Nephron progenitor cell (in vitro differentiated cells): ENCODE measurements at regions not wholly inside any gene's neighbourhood (a gene's known extent, or its start where the extent isn't known, plus 50 kb on each side); places are given as distances from the start of the nearest gene placed in this dataset.
A peak's percentile ranks its signal among the peaks of the same experiment; 100 is the strongest.

Source experiments
- DNase-seq: peaks from one replicate; pipeline ENCODE4 v3.0.0; 2021
- H3K27ac Mint-ChIP-seq: 2 replicates; pipeline ENCODE4 v1.8.0; 2021; ENCODE audit warnings: mild to moderate bottlenecking, moderate library complexity, mixed read lengths
- H3K27me3 Mint-ChIP-seq: 2 replicates; pipeline ENCODE4 v1.8.0; 2021; ENCODE audit warnings: mild to moderate bottlenecking, low read depth, mixed read lengths; ENCODE audit not compliant: poor library complexity
- H3K36me3 Mint-ChIP-seq: 2 replicates; pipeline ENCODE4 v1.8.0; 2021; ENCODE audit warnings: low read depth, mixed read lengths
- H3K4me1 Mint-ChIP-seq: 2 replicates; pipeline ENCODE4 v1.8.0; 2021; ENCODE audit warnings: mixed read lengths
- H3K4me3 Mint-ChIP-seq: 2 replicates; pipeline ENCODE4 v1.8.0; 2021; ENCODE audit warnings: mild to moderate bottlenecking, moderate library complexity, mixed read lengths
- H3K9me3 Mint-ChIP-seq: 2 replicates; pipeline ENCODE4 v1.8.0; 2021; ENCODE audit warnings: mild to moderate bottlenecking, moderate library complexity, mixed read lengths
- TF ChIP-seq, protein P1 (sequence below): fragments of 200-600 bp; sonication (generic); IDR thresholded peaks from 2 replicates; pipeline ENCODE4 v1.5.0; 2021; ENCODE audit warnings: antibody characterized with exemption

DNA sequence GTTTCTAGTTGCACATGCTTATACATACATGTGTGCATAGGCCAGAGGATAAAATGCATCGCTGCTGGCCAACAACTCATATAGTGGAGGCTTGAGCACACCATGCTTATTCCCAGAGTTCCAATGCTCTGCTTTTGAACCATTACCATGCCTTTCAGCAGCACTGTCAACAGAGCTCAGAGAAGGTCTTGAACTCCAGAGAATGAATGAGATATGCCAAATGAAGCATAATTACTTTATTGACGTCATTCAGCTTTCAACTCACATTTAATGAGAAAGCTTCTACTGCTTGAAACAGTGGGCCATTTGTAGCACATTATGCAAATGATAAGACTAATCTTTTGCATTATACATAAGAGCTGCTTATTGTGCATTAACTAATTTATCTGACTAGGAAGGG lies 765.3 kb upstream of the GRAMD2B start:
- TF ChIP-seq, protein P1, sequence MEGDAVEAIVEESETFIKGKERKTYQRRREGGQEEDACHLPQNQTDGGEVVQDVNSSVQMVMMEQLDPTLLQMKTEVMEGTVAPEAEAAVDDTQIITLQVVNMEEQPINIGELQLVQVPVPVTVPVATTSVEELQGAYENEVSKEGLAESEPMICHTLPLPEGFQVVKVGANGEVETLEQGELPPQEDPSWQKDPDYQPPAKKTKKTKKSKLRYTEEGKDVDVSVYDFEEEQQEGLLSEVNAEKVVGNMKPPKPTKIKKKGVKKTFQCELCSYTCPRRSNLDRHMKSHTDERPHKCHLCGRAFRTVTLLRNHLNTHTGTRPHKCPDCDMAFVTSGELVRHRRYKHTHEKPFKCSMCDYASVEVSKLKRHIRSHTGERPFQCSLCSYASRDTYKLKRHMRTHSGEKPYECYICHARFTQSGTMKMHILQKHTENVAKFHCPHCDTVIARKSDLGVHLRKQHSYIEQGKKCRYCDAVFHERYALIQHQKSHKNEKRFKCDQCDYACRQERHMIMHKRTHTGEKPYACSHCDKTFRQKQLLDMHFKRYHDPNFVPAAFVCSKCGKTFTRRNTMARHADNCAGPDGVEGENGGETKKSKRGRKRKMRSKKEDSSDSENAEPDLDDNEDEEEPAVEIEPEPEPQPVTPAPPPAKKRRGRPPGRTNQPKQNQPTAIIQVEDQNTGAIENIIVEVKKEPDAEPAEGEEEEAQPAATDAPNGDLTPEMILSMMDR: no peak
- H3K27me3 Mint-ChIP-seq: no peaks in the 10 kb centered on the region
- H3K4me1 Mint-ChIP-seq: peaks cover 32% of the 10 kb centered on the region
- H3K36me3 Mint-ChIP-seq: no peaks in the 10 kb centered on the region
- no peak overlapping the region for H3K4me3 Mint-ChIP-seq
- no peak overlapping the region for H3K27ac Mint-ChIP-seq
- DNase-seq: no peak
- peaks cover 4% of the 10 kb centered on the region for H3K9me3 Mint-ChIP-seq

DNA sequence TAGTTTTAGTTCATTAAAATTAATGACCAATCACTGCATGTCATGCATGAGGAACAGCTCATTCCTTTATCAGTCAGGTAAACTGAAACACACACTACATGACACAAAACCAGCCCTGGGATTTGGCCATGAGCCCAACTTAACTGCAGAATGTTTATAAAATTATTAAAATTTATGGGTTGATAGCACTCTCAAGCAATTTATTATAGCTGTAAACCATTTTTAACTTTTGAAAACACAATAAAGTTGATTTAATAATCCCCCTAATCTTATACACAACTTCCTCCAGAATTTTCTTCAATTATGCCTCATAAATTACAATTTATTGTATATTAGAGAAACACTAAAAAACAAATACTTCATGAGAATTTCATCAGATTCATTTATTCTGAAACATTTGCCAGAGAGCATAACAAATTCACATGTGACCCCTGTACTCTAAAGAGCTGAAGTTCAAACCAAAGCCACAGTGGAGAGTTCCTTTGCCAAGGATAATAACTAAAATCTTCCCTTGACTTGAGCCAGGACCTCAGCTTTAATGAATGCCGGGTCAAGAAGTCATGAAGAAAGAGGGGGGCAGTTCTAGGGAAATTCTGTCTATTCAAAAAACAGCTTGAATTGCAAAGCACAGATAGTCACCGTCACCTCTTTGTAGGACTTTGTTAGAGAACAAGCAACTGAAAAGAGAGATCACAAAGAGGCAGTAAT lies 763.7 kb upstream of the GRAMD2B start:
- no peak for DNase-seq
- H3K27ac Mint-ChIP-seq: peak overlapping the region; percentile 82
- peaks cover 27% of the 10 kb centered on the region for H3K4me1 Mint-ChIP-seq
- H3K9me3 Mint-ChIP-seq: peaks cover 7% of the 10 kb centered on the region
- H3K36me3 Mint-ChIP-seq: peaks cover 6% of the 10 kb centered on the region
- H3K4me3 Mint-ChIP-seq: no peak overlapping the region
- TF ChIP-seq, protein P1: no peak
- H3K27me3 Mint-ChIP-seq: no peaks in the 10 kb centered on the region

GRCh38 chr5:125660231-125660895 lies 762.8 kb upstream of the GRAMD2B start:
- Mint-ChIP-seq H3K27ac (no peak overlapping the region), H3K4me3 (no peak overlapping the region)

GRCh38 chr5:125661584-125661983 lies 761.6 kb upstream of the GRAMD2B start:
- TF ChIP-seq, protein P1: no peak
- Mint-ChIP-seq H3K27ac (no peak overlapping the region), H3K4me1 (peaks cover 27% of the 10 kb centered on the region), H3K4me3 (no peak overlapping the region), H3K36me3 (peaks cover 12% of the 10 kb centered on the region), H3K27me3 (peaks cover 3% of the 10 kb centered on the region), H3K9me3 (peaks cover 16% of the 10 kb centered on the region)
- no peak for DNase-seq

More at GRCh38 chr5:125660231-125660895, 762.8 kb upstream of the GRAMD2B start:
- Mint-ChIP-seq H3K36me3 (peaks cover 6% of the 10 kb centered on the region), H3K27me3 (no peaks in the 10 kb centered on the region), H3K4me1 (peaks cover 26% of the 10 kb centered on the region), H3K9me3 (peaks cover 7% of the 10 kb centered on the region)
- no peak for DNase-seq
- TF ChIP-seq, protein P1: no peak

DNA sequence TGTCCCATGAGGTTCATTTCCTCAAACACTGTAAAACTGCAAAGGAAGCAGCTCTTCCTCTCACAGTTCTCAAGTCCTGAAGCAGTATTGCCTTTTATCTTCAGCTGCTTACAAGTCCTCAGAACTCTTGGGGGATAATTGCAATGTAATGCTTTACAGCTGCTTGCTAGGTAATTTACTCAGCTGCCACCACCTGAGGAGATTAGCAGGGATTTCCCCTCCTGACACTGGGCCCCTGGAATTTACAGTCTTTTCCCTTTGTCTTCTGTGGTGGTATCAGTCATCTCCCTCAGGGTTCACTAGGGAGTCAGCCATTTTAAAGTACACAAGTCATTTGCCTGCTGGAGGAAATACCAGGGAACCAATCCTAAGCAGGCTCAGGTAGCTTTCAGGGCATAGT lies 754.3 kb upstream of the GRAMD2B start:
- H3K27ac Mint-ChIP-seq: peak overlapping the region; percentile 89

More for the DNA sequence above, 754.3 kb upstream of the GRAMD2B start:
- TF ChIP-seq, protein P1: no peak
- no peak overlapping the region for H3K4me3 Mint-ChIP-seq
- H3K9me3 Mint-ChIP-seq: peaks cover 37% of the 10 kb centered on the region
- peaks cover 3% of the 10 kb centered on the region for H3K27me3 Mint-ChIP-seq
- H3K4me1 Mint-ChIP-seq: peaks cover 41% of the 10 kb centered on the region
- DNase-seq: no peak
- H3K36me3 Mint-ChIP-seq: peaks cover 36% of the 10 kb centered on the region
